ENCODE measurements at regions not wholly inside any gene's neighbourhood (a gene's known extent, or its start where the extent isn't known, plus 50 kb on each side); places are given as distances from the start of the nearest gene placed in this dataset.

DNA sequence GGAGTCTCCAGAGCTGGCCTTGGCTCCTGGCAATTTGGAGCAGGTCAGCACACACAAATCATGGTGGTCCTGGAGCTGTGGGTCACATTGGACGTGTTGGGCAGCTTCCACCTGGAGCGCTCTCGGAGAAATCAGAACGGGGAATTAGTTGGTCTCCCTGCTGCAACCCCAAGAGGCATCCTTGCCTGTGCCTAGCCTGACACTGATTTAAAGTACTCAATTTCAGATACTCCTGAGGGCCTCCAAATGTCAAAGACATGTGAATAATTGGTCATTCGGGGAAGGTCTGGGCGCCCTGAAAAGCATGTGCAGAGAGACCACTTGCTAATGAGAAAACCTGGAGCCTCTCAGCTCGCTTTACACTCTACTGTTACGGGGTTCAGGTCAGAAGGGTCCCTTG lies 145.5 kb upstream of the AGAP1 start:
- TF ChIP-seq, protein P1, sequence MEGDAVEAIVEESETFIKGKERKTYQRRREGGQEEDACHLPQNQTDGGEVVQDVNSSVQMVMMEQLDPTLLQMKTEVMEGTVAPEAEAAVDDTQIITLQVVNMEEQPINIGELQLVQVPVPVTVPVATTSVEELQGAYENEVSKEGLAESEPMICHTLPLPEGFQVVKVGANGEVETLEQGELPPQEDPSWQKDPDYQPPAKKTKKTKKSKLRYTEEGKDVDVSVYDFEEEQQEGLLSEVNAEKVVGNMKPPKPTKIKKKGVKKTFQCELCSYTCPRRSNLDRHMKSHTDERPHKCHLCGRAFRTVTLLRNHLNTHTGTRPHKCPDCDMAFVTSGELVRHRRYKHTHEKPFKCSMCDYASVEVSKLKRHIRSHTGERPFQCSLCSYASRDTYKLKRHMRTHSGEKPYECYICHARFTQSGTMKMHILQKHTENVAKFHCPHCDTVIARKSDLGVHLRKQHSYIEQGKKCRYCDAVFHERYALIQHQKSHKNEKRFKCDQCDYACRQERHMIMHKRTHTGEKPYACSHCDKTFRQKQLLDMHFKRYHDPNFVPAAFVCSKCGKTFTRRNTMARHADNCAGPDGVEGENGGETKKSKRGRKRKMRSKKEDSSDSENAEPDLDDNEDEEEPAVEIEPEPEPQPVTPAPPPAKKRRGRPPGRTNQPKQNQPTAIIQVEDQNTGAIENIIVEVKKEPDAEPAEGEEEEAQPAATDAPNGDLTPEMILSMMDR (IDR thresholded peaks at IDR 0.05; ENCODE audit: insufficient read depth, low read depth, low read length): no peak
- POLR2A ChIA-PET: no interaction called here
- H3K27me3 ChIP-seq (ENCODE audit: control insufficient read depth, insufficient read depth, low read length): no peaks in the 10 kb centered on the region; the same call in 1 of the 2 replicates
- DNase-seq (ENCODE audit: low read depth): no peak
- H3K36me3 ChIP-seq (ENCODE audit: control insufficient read depth, insufficient read depth, low read length): no peaks in the 10 kb centered on the region
- CTCF ChIA-PET: interaction anchor here (1.0 kb wide), 1 partner anchor 13 kb away, joined by 3 read pairs; no protein-coding TSS in a partner anchor
- H3K4me3 ChIP-seq (ENCODE audit: low read depth, low read length): no peak overlapping the region

DNA sequence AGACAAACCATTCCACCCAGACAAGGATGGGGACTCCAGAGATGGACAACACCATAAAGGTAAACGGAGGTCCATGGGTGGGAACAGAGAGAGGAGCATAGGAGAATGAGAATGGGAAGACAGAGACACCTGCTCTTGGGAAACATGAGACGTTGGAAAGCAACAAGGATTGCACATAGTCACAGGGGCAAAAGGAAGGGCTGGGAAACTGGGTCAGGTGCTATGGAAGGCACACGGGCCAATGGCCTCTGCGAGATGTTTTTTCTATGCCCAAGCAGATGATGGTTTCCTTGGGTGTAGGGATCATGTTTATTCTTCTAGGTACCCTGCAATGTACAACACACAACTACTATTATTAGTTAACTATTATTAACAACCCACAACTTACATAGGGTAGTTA lies 143.6 kb upstream of the AGAP1 start:
- Histone ChIP-seq H3K36me3 (ENCODE audit: control insufficient read depth, insufficient read depth, low read length) (no peaks in the 10 kb centered on the region), H3K4me3 (ENCODE audit: low read depth, low read length) (no peak overlapping the region), H3K27me3 (ENCODE audit: control insufficient read depth, insufficient read depth, low read length) (no peaks in the 10 kb centered on the region; the same call in 1 of the 2 replicates)
- ChIA-PET POLR2A (no interaction called here), CTCF (no interaction called here)
- no peak for DNase-seq (ENCODE audit: low read depth)
- TF ChIP-seq, protein P1 (IDR thresholded peaks at IDR 0.05; ENCODE audit: insufficient read depth, low read depth, low read length): no peak

DNA sequence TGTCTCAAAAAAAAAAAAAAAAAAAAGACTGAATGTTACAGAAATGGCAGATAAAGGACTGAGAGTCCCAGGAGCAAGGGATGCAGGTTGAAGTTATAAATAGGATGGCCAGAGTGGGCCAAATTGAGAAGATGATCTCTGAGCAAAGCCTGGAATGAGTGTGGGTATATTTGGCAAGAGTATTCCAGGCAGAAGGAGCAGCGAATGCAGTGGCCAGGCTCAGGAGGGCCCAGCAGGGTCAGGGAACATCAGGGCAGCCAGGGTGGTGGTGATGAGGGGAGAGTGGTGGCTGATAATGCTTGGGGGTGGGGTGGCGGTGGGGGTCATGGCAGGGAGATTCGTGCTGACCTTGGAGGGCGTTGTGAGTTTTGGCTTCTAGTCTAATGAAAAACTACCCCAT lies 141.3 kb upstream of the AGAP1 start:
- H3K27me3 ChIP-seq (ENCODE audit: control insufficient read depth, insufficient read depth, low read length): no peaks in the 10 kb centered on the region; the same call in 1 of the 2 replicates

DNA sequence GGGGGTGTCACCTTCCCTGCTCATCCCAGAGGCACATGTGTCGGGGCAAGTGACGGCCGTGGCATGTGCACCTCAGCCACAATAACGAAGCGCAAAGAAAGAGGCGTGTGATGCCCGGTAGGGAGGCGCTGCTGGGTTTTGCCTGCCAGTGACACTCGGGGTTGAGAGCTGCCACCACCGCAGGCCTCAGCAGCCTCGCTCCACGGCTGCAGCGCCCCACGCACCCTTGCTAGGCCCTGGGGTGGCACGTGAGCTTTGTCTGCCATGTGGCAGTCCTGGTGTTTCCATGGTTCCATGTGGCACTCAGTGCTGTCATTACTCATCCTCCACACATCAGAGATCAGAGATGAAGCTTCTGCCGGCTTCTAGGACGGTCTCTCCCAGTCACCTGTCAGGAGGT lies 136.0 kb upstream of the AGAP1 start:
- Histone ChIP-seq H3K4me3 (ENCODE audit: low read depth, low read length) (no peak overlapping the region), H3K27me3 (ENCODE audit: control insufficient read depth, insufficient read depth, low read length) (no peaks in the 10 kb centered on the region), H3K36me3 (ENCODE audit: control insufficient read depth, insufficient read depth, low read length) (no peaks in the 10 kb centered on the region)
- CTCF ChIA-PET: no interaction called here
- TF ChIP-seq, protein P1 (IDR thresholded peaks at IDR 0.05; ENCODE audit: insufficient read depth, low read depth, low read length): no peak
- POLR2A ChIA-PET: no interaction called here
- no peak for DNase-seq (ENCODE audit: low read depth)

More for the DNA sequence above, 141.3 kb upstream of the AGAP1 start:
- Histone ChIP-seq H3K4me3 (ENCODE audit: low read depth, low read length) (no peak overlapping the region), H3K36me3 (ENCODE audit: control insufficient read depth, insufficient read depth, low read length) (no peaks in the 10 kb centered on the region)
- ChIA-PET CTCF (no interaction called here), POLR2A (no interaction called here)
- TF ChIP-seq, protein P1 (IDR thresholded peaks at IDR 0.05; ENCODE audit: insufficient read depth, low read depth, low read length): no peak
- DNase-seq (ENCODE audit: low read depth): no peak

DNA sequence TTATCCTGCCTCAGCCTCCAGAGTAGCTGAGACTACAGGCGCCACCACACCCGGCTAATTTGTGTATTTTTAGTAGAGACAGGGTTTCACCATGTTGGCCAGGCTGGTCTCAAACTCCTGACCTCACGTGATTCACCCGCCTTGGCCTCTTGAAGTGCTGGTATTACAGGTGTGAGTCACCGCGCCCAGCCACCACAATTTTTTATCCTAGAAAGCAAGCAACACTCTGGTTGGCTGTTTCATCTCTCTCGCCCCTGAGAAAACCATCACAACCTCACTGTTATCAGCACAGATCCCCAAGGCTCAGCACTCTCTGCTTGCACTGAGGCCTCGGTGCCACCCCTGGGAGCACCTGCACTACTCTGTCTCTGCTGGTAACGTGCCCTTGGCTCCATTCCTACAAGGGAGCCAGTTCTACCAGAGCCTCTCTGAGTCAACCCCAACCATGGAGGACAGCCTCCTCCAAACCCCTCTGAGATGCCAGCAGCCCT lies 134.8 kb upstream of the AGAP1 start:
- POLR2A ChIA-PET: no interaction called here
- Histone ChIP-seq H3K27me3 (ENCODE audit: control insufficient read depth, insufficient read depth, low read length) (no peaks in the 10 kb centered on the region; the same call in 1 of the 2 replicates), H3K36me3 (ENCODE audit: control insufficient read depth, insufficient read depth, low read length) (no peaks in the 10 kb centered on the region), H3K4me3 (ENCODE audit: low read depth, low read length) (no peak overlapping the region)
- CTCF ChIA-PET: no interaction called here
- no peak for DNase-seq (ENCODE audit: low read depth)
- TF ChIP-seq, protein P1 (IDR thresholded peaks at IDR 0.05; ENCODE audit: insufficient read depth, low read depth, low read length): no peak
